NCI-H2029 (cell line): ENCODE measurements at regions not wholly inside any gene's neighbourhood (a gene's known extent, or its start where the extent isn't known, plus 50 kb on each side); places are given as distances from the start of the nearest gene placed in this dataset.

Source experiments
- DNase-seq: peaks from one replicate; lab custom pipeline; 2025; lab: John Stamatoyannopoulos, UW

GRCh38 chr10:53749439-53749838, 976.9 kb upstream of the MBL2 start:
- DNase-seq, result no peak

DNA sequence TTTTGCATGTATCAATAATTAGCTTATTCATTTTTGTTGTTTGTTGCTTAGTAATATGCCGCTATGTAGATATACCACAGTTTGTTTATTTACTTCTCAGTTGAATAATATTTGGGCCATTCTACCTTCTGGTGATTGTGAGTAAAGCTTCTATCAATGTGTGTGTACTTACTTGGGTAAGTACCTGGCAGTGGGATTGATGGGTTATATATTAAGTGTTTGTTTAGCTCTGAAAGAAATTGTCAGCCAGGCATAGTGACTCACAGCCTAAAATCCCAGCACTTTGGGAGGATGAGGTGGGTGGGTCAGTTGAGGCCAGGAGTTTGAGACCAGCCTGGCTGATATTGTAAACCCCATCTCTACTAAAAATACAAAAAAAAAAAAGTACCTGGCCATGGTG, 975.7 kb upstream of the MBL2 start:
- no peak for DNase-seq

- no peak for DNase-seq
Observed at GRCh38 chr10:53744746-53745145, 972.2 kb upstream of the MBL2 start.

- DNase-seq, result no peak
Observed at GRCh38 chr10:53744176-53744575, 971.6 kb upstream of the MBL2 start.

- DNase-seq, result no peak
Observed at GRCh38 chr10:53737132-53737531, 964.5 kb upstream of the MBL2 start.

DNA sequence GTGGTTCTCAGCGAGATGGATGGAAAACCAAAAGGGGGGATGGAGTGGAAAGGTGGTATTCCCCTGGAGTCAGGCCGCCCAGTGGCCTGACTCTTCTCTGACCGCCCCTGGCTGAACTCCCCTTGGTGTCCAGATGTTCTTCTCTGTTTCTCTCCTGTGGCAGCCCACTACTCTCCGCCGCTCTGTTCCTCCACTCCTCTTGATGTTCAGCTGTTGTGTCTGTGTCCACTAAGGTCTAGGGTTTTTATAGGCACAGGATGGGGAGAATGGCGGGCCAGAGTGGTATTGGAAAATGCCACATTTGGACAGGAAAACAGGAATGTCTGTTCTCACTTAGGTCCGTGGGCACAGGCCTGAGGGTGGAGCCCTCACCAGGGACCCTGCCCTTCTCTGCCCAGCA, 954.3 kb upstream of the MBL2 start:
- DNase-seq, result no peak

DNA sequence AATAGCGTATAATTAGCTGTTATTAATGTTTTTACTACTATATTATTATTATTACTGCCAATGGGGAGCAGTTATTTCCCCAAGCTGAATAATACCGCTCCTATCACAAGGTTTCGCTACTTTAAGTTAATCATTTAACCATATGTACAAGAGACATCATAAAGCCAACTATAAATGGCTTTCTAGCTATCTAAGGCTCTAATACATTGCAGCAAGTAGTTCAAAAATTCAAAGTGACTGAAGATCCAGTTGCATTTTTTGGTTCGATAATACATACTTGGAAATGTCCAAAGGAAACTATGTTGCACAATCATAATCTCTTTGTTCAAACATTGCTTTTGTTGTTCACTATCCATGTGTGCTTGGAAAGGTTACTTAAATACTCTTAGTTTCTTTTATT, 952.0 kb upstream of the MBL2 start:
- no peak for DNase-seq

GRCh38 chr10:53719658-53720057, 947.1 kb upstream of the MBL2 start:
- DNase-seq, result no peak

DNA sequence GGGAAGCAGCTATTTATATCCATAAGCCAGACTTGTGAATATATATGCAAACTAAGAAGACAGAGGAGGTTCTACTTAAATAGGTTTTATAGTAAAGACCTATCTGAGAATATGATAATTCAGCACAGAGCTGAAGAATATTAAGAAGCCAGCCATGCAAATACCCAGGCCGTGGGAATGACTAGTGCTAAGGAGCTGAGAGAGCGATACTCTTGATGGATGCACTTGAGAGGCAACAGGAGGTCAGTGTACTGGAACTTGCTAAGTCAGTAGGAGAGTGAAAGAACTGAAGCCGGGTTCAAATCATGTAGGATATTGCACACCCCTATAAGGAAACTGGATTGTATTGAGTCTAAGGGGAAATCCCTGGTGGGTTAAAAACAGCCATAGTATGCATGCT, 943.6 kb upstream of the MBL2 start:
- no peak for DNase-seq

DNA sequence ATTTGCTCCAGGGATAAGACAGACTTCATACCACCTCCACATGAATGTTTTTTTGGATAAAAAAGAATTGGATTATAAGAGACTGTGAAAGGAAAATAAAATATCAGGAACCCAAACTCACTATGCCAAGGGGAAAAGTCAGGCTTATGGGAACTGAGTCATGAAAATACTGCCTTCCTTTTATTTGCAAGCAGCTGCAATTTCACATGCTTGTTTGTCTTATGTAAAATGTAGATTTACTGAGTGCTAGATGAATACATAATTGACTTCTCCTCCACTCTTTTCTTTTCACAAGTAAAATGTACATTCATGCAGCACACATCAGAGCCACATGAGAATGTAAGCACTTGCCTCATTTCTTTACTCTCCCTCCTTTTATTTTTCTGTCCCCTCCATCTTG, 940.8 kb upstream of the MBL2 start:
- no peak for DNase-seq

DNA sequence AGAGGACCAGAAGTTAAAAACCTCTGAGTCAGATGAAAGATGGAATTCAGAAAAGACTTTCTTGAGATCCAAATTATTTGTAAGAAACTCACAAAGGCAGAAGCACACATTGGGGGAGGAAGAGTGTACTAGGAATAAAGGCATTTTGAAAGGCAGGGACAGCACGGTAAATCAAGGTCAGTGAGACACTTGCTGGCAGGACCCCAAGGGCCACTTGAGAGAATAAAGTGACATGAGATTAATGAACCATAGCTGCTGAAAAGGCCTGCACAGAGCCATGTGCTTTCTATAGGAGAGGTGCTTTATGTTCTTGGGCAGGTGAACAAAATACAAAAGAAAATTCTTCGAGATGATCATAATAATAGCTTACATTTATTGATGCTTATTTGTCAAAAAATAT, 929.9 kb upstream of the MBL2 start:
- no peak for DNase-seq

GRCh38 chr10:53701213-53701612, 928.6 kb upstream of the MBL2 start:
- no peak for DNase-seq

- no peak for DNase-seq
Observed at GRCh38 chr10:53700278-53700677, 927.7 kb upstream of the MBL2 start.

GRCh38 chr10:53699684-53700083, 927.1 kb upstream of the MBL2 start:
- DNase-seq, result no peak

DNA sequence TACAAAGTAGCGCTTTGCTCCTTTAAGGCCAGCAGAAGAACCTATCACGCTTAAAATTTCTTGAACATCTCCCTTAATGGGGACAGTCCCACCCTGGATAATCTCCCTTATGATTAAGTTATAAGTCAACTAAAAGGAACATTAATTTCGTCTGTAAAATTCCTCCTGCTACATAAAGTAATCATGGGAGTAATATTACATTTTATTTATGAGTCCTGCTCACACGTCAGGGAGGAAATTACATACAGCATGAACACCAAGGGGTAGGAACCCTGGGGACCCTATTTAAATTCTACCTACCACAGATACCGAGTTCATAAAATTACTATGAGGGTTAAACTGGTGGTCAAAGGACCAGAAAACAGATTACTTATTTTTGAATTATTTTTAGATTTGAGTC, 926.6 kb upstream of the MBL2 start:
- DNase-seq, result no peak

DNA sequence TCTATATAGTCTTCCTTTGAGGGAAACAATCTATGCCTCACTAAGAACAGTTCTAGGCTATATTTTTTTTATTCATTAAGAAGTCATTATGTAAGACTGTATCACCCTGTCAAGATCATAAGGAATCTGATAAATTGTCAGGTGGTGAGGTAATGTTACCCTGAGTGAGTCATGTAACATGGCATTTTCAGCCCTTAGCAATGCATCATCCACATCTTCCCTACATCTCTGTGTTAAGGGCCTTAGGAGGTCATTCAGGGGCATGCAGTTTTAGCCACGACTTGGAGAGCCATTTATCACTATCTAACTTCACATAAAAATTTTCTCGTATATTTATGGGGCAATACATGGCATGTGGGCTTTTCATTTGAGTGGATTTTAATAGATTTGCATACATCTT, 924.5 kb upstream of the MBL2 start:
- no peak for DNase-seq

DNA sequence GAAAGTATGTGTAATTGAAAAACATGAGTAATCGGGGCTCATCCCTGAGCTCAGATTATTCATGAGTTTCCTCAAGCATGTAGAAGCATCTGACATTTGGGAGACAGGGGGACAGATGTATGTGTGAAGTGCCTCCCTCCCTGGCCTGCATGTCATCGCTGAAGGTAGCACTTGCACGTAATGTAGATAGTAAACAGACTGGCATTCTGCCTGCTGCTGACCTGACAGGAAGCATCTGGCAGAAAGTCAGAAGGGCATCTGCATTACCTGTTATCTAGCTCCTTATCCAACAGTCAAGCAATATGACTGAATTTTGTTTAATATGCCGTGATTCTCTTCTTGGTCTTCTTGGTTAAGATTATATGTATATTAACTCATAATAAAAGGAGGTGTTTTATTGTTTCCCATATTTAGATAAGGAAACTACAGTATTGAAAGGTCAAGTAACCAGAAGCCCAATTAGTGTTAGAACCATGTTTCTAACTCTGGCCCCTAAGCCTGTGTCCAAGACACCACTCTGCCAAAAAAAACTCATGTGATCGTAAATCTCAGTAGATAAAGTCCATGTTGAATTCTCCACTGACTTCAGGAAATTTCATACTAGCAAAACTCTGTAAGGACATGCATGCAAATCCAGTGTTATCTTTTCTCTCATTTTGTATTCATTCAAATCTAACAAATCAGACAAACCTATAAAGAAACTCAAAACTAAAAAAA, 918.1 kb upstream of the MBL2 start:
- no peak for DNase-seq

GRCh38 chr10:53687800-53688199, 915.2 kb upstream of the MBL2 start:
- DNase-seq, result no peak

- DNase-seq, result no peak
Observed at GRCh38 chr10:53682885-53683284, 910.3 kb upstream of the MBL2 start.

- DNase-seq, result no peak
Observed at GRCh38 chr10:53682458-53682857, 909.9 kb upstream of the MBL2 start.

- no peak for DNase-seq
Observed at GRCh38 chr10:53679666-53680065, 907.1 kb upstream of the MBL2 start.

- no peak for DNase-seq
Observed at GRCh38 chr10:53675177-53675576, 902.6 kb upstream of the MBL2 start.

- DNase-seq, result no peak
Observed at GRCh38 chr10:53667063-53667462, 894.5 kb upstream of the MBL2 start.

- no peak for DNase-seq
Observed at GRCh38 chr10:53664282-53665019, 891.9 kb upstream of the MBL2 start.
